SK-N-SH (cell line): ENCODE measurements at regions not wholly inside any gene's neighbourhood (a gene's known extent, or its start where the extent isn't known, plus 50 kb on each side); places are given as distances from the start of the nearest gene placed in this dataset.

Experiments used
- CTCF ChIP-seq: fragments of 200-600 bp; sonication (generic); IDR thresholded peaks from 2 replicates; pipeline ENCODE4 v1.6.1; 2017; ENCODE audit warnings: antibody characterized with exemption, mild to moderate bottlenecking, moderate library complexity
- ELF1 ChIP-seq: IDR thresholded peaks from 2 replicates; pipeline ENCODE4 v1.4.0; 2012
- RFX5 ChIP-seq: IDR thresholded peaks from 2 replicates; pipeline ENCODE4 v1.6.1; 2012; ENCODE audit warnings: mild to moderate bottlenecking, improper control_type of control experiment, low read length

- TF ChIP-seq ELF1 (no peak), CTCF (no peak), RFX5 (no peak)
These were observed 123.3 kb upstream of the CDK1 start for GRCh38 chr10:60654813-60655464.
